Epidermal melanocyte (primary cell): ENCODE measurements at regions not wholly inside any gene's neighbourhood (a gene's known extent, or its start where the extent isn't known, plus 50 kb on each side); places are given as distances from the start of the nearest gene placed in this dataset.

Source experiments
- DNase-seq: peaks from one replicate; pipeline ENCODE4 v3.0.0; 2011; ENCODE audit warnings: low spot score; ENCODE audit not compliant: insufficient read length

DNA sequence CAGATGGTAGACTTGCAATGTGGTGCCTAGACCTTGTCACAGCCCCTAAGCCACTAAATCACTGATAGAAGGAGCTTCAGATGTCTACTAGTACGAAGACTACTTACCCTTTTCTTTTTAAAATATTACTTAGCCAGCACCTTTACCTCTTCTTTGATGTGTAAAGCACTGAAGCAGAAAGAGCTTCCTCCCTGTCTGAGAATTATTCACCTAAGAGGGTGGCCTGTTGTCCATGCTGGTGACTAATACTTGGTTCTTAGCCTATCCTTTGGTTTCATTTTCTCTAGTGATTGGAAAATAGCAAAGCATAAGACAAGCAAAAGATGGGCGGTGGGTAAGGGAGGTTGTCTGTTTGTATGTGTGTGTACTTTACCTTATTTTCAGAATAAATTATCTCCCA lies 794.6 kb downstream of the TFAP2A start:
- DNase-seq: no peak

DNA sequence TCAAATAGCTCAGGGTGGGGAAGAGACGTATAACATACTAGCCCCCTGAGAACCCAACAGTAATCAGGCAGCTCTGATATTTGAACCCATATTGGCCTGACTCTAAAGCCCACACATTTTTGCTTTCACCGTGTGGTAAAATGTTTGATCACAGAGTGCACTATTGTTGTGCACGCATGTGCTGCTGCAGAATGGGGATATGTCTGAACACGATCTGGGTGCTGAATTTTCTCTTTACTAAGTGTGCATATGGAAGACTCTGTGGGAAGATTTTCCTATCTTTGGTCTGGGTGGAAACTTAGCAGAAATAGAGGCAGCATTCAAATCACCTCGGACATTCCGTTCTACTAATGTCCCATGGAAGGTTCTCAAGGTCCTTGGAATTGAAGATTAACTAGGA lies 800.1 kb downstream of the TFAP2A start:
- no peak for DNase-seq

DNA sequence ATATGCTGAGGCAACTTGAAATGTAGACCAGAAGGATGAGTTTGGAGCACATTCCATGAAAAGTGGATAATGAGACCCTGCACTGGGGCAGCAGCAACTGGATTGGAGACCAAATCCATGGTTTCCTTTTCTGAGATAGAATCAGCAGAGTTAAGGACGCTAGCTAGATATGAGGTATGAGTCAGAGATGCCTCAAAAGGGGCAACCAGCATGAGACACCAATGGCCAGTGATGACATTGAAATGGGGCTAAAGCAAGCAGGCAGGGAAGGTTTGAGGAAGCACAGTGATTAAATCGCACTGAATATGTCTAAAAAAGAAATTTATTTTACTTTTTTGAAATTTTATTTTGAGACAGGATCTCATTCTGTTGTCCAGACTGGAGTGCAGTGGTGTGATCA lies 802.4 kb downstream of the TFAP2A start:
- DNase-seq: no peak

DNA sequence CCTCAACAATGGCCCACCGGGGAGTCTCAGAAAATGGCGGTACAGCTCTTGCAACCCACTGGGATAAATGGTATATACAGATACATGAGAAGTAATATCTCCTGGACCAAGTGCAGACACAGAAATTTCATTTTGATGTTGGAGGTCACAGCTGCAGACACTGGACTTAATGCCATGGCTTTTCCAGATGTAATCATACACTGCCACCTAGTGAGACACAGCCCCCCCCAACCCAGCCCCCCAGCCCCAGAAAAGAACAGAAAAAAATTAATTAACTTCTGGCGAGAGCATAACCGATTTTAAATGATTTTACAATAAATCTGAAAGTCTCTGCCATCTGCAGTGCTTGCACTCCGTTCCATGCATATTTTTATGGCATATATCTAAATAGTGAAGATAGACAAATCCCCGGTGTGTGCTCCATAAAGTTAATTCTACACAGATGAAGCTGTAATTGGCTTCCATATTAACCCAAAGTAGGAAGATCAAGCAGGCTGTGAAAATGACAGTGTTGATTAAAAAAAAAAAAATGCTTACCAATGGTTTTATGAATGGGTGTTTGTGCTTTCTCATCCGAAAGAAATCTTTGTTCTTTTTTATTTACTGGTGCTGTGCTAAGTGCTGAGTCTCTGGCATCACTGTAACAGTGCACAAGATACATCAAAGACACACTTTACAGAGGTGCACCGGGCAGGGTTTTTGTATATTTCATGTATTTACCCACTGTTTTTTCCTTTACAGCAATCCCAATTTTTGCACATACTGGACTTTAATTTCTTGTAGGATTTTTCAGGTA lies 804.1 kb downstream of the TFAP2A start:
- peak; percentile 19 for DNase-seq

DNA sequence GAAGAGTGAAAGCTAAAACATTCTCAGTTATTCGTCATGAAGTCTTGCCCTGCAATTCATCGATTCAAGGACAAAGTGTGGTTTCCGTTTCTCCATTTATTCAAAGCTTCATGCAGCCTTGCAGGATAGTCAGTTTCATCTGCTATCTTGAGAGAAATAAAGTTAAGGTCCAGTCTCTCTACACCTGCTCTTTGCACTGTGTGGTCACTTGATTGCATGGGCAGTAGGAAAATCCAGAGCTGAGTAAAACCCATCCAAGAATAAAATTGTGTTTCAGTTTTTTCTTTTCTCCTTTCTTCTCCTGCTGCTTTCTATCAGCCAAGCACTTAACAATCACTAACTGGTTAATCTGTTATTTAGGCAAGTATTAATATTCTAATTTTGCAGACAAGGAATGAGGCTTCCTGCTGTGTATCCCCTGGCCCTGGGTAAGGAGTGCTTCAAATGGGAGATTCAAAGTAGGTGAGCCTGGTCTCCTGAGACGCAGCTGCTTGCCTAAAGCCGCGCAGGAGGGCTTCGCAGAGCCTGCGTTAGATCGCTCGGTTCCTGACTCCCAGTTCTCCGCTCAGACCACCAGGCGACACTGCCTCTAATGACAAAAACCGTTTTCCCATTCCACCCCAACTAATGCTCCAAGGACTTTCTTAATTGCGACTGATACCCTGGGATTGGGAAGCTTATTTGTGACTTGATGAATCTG lies 808.3 kb downstream of the TFAP2A start:
- DNase-seq: no peak

DNA sequence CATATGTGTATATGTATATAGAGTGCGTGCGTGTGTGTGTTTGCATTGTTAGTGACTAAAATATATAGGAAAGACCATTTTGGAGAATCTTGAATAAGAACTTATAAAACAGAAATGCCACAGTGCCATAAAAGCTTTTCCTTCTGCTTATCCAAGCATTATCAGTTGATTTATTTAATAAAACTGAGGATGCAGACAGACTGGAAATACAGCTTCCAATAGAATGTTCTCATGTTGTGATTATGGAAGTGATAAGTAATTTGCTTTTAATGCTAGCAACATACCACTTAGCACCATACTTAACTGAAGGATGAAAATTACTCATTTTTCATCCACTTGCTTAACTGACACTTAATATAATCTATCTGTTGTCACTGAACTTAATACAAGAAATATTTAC lies 820.1 kb downstream of the TFAP2A start:
- no peak for DNase-seq

DNA sequence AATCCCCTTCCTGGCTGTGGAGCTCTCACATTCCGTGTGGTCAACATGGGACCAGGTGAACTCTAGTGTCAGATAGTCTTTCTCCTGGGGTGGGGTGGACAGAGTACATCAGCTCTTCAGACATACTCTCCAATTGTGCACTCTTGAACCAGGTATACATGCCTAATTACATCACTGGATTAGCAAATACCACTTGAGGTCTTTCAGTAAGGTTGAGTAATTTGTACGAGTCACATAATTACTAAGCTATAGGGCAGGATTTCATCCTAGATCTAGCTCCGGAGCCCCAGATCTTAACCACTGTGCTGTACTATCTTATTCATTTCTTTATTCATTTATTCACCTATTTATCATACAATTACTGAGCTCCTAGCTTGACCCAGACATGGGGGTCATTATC lies 821.3 kb downstream of the TFAP2A start:
- DNase-seq: no peak

DNA sequence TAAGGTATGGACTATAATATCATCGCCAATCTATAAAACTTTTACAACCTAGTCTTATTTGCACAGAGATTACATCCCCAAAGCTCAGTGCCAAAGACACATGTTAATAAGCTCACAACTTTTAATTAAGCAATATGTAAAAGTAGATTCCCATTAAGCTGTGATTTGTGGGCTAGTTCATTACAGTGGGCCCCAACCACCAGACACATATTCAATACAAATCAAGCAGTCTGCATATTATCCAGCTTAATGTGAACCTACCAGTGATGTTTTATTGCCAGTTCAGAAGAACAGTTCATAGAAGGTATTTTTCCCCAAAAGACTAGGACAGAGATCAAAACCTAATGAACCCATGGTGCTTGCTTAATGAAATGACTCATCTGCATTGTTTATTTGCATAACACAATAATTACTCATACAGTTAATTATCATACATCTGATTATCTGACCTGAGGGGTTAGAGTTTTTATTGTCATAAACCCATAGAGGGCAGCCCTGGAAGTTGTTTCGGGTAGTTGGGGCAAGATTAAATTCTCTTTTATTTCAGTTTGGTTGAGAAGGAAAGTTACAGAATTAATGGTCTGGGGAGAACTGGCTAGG lies 831.0 kb downstream of the TFAP2A start:
- DNase-seq: no peak

DNA sequence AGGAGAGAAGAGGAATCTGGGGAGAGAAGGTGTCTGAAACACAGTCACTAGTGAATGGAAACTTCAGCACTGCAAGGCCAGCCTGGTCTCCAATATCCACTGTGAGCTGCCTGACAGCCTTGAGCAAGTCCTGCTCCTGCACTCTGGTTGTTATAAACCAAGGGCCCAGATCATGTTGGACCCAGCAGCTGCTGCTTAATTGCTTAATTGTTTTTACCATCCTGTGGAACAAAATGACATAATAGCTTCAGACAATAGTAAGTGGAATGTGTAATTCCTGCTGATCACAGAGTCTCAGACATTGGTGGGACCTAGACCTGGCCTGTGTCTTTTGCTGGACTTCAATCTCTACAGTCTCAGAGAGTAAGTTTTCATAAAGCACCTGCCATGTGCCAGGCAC lies 833.7 kb downstream of the TFAP2A start:
- DNase-seq: no peak

DNA sequence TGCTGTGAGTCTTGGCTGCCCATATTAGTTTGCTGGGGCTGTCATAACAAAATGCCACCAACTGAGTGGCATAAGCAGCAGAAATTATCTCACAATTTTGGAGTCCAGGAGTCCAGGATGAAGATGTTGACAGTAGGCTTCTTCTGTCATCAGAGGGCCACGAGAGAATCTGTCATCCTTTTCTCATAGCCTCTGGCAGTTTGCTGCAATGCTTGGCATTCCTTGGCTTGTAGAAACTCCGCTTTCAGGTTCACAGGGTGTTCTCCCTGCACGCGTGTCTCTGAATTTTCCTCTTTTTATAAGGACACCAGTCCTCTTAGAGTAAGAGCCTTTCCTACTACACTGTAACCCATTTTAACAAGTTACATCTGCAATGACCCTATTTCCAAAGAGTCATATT lies 838.4 kb downstream of the TFAP2A start:
- DNase-seq: no peak

DNA sequence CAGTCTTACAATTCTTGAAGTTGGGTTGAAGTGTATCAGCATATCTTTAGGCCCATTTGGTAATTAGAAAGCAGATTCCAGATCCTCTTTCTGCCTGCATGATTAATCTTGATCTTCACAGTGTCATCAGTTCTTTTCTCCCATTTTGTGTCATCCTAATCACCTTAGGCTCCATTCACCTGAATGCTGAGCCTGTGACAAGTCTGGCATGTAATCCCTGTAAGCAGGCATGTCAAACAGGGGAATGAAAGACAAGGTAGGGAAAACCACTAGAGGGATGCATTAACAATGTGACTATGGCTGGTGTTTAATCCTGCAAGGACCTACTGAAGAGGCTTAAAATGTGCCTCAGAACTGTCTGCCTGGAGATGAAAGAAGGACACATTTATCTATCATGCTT lies 848.8 kb downstream of the TFAP2A start:
- no peak for DNase-seq

DNA sequence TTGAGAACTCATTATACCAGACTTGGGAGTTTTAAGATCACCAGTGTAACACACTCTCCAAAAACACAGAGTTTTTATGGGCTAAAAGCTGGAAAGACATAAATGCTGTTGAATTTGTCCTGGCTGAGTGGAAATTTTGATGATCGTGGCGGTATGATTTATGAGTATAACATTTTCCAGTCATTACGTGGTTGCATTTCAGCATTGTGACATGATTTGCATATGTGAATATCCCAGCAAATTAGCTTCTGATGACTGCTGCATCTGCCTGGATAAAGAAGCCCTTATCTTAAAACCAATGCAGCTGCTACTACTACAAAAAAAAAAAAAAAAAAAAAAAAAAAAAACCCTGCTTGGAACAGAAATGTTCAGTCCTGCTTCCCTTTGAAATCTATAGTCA lies 850.9 kb downstream of the TFAP2A start:
- no peak for DNase-seq

DNA sequence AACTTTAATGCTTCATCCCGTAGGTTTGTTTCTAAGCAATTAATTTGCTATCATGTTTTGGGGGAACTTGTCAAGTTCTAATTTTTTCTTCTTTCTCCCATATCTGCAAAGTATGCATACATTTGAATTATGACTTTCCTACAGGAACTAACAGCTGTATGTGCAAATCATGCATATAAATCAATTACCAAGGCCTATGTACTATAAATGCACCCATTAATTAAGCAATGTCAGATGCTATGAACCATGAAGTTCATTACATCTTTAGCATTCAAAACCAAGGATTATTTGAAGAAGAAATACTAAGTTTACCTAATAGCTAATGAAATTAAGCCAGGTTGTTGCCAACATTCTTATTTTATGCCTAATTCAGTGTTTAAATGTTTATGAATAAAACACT lies 851.3 kb downstream of the TFAP2A start:
- no peak for DNase-seq

DNA sequence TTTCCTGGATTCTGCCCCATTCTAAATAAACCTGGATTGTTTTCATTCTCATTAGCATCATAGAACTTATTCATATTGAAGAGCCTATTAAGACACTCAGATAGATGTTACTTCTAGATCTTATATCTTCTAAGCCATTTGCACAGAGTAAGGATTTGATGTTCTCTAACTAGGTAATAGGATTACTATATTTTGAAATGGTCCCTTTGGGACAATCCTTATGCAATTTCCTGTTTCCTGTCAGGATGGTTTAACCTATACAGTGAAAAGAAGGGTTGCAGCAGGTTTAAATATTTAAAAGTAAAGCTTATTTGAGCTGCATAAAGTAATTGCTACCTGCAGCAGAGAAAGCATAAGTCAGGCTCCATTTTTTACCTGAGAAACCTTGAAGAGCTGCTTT lies 860.1 kb downstream of the TFAP2A start:
- no peak for DNase-seq

DNA sequence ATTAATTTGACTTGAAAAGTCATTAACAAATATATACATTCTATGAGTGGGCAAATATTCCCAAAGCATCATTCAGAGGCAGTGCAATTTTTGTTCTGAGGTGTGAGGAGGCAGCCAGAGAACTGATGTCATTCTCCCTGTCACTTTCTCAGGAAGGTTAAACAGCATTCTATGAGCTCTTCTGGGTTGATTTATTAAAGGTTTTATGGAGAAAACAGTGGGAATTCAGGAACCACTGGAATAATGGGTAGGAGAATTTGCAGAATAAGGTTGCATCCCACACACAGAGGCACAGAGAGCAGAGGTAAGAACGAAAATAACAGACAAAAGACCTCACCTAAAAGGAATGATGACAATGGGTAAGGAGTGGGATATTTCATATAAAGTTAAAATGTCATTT lies 860.6 kb downstream of the TFAP2A start:
- no peak for DNase-seq

DNA sequence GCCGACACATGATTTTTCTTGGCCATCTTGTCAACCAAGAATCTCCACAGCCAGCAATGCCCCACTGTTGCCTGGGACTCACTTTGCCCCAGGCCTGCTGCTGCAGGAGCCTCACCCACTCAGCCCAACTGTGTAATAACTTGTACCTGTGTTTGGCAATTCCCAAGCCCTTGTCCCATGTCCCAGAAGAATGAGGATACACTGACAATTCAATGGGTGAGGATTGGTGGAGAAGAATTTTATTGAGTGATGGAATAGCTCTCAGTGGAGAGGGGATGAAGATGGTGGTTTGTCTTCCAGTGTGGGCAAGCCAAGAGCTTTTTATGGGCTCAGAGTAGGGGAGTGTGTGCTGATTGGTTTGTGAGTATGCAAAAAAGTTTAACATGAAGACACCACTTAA lies 861.9 kb downstream of the TFAP2A start:
- DNase-seq: no peak

DNA sequence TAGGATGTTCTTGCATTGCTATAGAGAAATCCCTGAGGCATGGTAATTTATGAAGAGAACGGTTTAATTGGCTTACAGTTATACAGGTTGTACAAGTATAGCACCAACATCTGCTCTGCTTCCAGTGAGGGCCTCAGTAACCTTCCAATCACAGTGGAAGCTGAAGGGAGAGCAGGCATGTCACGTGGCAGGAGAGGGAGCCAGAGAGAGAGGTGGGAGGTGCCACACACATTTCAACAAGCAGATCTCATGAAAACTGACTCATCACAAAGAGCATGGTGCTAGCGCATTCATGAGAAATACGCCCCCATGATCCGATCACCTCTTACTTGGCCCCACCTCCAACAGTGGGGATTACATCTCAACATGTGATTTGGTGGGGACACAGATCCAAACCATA lies 871.2 kb downstream of the TFAP2A start:
- no peak for DNase-seq

DNA sequence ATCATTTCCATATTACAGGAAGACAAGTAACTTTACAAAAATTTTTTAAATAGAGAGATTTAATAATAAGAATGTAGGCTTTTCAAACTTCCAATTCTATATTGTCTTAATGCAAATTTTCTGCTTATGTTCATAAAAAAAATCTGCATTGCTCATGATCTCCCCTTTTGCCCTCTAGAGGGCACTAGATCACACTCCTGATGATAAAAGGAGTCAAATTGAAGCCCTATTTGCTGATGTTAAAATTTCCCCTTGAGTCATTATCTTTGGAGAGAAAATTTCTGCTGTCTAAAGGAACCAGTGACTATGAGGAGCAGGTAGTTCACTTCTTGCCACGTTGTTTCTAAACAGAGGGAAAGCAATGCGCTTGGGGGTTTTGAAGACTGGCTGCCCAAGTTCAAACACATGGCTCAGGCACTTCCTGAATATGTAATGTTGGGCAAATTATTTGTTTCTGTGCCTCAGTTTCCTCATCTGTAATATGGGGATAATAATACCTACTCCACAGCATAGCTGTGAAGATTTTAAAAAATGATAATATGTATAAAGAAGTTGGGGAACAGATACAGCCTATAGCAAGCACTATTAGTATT lies 874.2 kb downstream of the TFAP2A start:
- peak; percentile 49 for DNase-seq

DNA sequence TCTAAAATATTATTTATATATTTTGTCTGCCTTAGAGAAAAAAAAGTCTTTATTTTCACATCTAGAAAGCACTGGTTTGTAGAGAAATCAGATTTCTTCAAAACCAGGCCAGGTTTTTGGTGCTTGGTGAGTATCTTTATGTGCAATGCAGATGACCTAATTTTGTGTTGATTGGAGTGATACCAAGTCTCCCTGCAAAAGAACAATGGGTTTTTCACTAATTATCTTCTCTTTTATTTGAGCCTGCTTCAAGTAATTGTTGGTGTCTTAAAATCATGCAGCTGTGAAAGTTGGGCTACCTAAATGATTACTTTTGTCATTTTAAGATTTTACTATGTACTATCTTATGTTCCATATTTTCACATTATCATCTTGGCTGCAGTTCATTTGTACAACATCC lies 874.7 kb downstream of the TFAP2A start:
- DNase-seq: no peak

DNA sequence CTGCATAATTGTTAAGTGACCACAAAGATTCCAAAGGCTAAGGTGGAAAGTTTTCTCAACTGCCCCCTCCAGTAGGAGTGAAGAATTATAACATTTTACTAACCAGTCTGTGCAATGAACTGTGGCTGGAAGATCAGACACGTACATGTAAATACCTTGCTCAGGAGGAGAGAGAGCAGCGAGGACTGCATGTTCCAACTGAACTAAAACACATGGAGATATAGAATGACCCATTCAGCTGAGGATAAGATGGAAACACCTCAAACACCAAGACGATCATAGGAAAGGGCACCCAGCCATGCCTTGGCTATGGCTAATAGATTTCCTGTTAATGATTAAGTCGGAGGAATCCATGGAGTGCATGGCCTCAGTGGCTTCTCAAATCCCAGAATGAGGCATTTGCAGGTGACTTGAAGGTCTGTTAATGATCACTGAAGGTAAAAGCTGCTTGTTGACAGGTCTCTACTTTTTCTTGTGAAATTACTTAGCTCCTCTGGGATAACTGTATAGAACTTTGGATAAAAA lies 875.6 kb downstream of the TFAP2A start:
- DNase-seq: no peak

DNA sequence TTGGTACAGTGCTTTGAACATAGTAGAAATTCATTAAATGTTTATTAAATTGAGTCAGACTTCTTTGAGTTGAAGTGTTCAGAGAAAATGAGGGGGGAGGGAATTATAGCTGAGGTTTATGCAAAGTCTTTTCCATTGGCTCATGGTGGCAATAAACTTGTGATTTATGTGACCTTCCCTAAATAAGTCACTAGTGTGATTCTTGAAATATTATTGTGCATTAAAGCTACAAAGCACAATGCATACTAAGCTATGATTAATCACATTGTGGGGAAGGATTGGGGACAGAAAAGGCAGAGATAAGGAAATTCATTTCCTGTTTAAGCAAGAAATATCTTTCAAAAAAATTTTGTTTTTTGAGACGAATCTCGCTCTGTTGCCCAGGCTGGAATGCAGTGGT lies 877.5 kb downstream of the TFAP2A start:
- DNase-seq: no peak

DNA sequence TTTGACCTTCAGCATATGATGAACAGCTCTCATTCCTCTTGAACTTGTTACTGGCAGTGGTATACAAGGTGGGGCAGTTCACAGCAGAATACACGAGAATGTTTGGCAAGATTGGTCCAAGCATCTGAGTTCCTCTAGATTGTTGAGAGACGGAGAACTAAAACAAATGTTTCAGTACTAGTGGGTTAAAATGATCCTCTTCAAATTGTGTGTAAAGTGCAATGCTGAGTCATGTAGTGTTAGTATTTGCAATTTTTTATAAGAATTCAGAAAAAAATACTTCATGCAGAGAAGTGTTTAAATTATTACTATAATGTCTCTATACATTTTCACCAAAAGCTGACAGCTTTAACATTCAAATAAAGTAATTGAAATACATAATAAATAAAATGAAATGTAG lies 879.8 kb downstream of the TFAP2A start:
- no peak for DNase-seq
